Lung (tissue), 11 donors: ENCODE measurements at regions not wholly inside any gene's neighbourhood (a gene's known extent, or its start where the extent isn't known, plus 50 kb on each side); places are given as distances from the start of the nearest gene placed in this dataset.

Experiments
- ATAC-seq: fragments of 200-7000 bp; cut with Tn5 transposase; one replicate; pipeline ENCODE4 v1.9.1; 2020; ENCODE audit warnings: moderate number of reproducible peaks; ENCODE audit not compliant: insufficient read depth, low FRiP score
- DNase-seq, 3 donors: peaks; one replicate each; pipeline ENCODE4 v3.0.0-alpha.2; 2013 to 2017
- H3K27ac ChIP-seq, 2 donors: one replicate each; pipeline ENCODE4 v1.5.1; 2013; ENCODE audit warnings: mild to moderate bottlenecking in 2 of 2, moderate library complexity in 2 of 2, control low read depth in 1 of 2, inconsistent platforms in 1 of 2, low read depth in 1 of 2, low read length in 1 of 2
- H3K27me3 ChIP-seq, 3 donors: one replicate each; pipeline ENCODE4 v1.5.1; 2013; ENCODE audit warnings: low read length in 2 of 3; ENCODE audit not compliant: control insufficient read depth in 3 of 3, insufficient read depth in 3 of 3
- H3K36me3 ChIP-seq, 4 donors: one replicate each; pipeline ENCODE4 v1.5.1; 2013; ENCODE audit warnings: low read length in 4 of 4, mild to moderate bottlenecking in 1 of 4, moderate library complexity in 1 of 4; ENCODE audit not compliant: control insufficient read depth in 4 of 4, insufficient read depth in 4 of 4
- H3K4me1 ChIP-seq, 5 donors: one replicate each; pipeline ENCODE4 v1.5.1; 2013; ENCODE audit warnings: low read length in 5 of 5, mild to moderate bottlenecking in 2 of 5, moderate library complexity in 1 of 5; ENCODE audit not compliant: control insufficient read depth in 5 of 5, insufficient read depth in 5 of 5
- H3K4me3 ChIP-seq: one replicate; pipeline ENCODE4 v1.5.1; 2013; ENCODE audit warnings: mild to moderate bottlenecking, control low read depth, moderate library complexity
- H3K9ac ChIP-seq, 2 donors: one replicate each; pipeline ENCODE4 v1.5.1; 2013; ENCODE audit warnings: low read length in 2 of 2, control low read depth in 1 of 2; ENCODE audit not compliant: insufficient read depth in 1 of 2
- H3K9me3 ChIP-seq, 4 donors: one replicate each; pipeline ENCODE4 v1.5.1; 2013; ENCODE audit warnings: low read length in 3 of 4, mild to moderate bottlenecking in 1 of 4, moderate library complexity in 1 of 4; ENCODE audit not compliant: control insufficient read depth in 4 of 4, insufficient read depth in 3 of 4
- WGBS, 2 donors: extraction: QIAGEN DNeasy Blood & Tissue Kit; methylation state at CpG; one replicate each; pipeline ENCODE4 v1.1.7; 2013; 5-methylcytosine and 5-hydroxymethylcytosine counted together
- TF ChIP-seq, protein P1 (sequence below): IDR thresholded peaks from 2 replicates; pipeline ENCODE4 v1.5.1; 2012; ENCODE audit warnings: mild to moderate bottlenecking; ENCODE audit errors: control extremely low read depth, extremely low read depth
- donor health status: control.
- donor health status: control.
- donor health status: Bipolar disorder and iron deficiency.
- donor health status: healthy.
- donor health status: DM: yes; HTN: yes; CAD: no.

DNA sequence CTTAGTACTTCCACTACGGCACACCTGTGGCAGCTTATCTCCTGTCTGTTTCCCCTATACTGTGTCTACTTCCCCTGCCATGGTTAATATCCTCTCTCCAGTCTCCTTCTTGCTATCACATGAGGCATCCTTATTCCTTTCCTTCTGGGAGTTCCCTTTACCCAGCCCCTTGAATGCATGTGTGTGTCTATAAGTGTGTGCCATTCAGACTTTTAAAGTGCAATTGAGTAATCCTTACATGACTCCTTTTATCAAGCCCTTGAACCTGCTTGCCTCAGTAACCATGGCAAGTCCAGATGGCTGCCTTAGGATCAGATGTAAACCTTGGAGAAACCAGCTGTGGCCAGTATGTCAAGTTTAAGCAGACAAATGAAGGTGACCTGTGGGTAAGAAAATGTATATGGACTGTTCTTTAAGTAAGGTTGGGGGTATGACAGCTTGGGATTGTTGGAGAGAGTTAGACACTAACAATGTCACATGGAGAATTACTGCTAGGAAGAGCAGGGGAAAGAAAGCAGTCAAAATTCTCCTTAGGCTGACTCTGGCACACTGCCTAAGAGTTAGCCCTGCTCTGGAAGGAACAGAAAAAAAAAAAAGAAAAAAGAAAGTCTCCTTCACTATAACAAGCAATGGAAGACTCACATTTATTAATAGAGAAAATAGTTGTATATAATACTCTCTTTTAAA is 142.1 kb downstream of the HINT1 start:
- H3K9me3 ChIP-seq: no peaks in the 10 kb centered on the region

DNA sequence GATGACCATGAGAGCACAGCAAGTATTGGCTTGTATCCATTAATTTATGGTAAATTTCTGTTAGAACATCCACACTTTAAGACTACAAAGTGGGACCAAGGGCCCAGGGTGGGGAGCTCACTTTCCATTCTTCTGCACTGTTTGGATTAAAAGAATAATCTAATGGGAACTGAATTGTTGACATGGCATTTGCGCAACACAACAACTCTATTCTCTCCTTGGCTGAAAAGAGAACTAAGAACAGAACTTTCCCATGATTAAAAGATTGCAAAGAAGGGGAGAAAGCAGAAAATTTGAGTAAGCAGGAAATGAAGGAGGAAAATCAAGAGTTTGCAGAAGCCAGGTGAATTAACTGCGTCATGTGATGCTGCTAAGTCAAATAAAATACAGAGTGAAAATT is 143.4 kb downstream of the HINT1 start:
- no peaks in the 10 kb centered on the region for H3K36me3 ChIP-seq
- H3K4me3 ChIP-seq: no peak overlapping the region
- ATAC-seq (no peak), DNase-seq (peak in 1 of 3 donors; percentile 8)
- WGBS, 2 donors: 63 to 71% methylated on average over 2 of the region's 2 CpGs
- H3K9ac ChIP-seq: no peak overlapping the region
- no peaks in the 10 kb centered on the region for H3K27me3 ChIP-seq
- H3K9me3 ChIP-seq: no peaks in the 10 kb centered on the region
- TF ChIP-seq, protein P1, sequence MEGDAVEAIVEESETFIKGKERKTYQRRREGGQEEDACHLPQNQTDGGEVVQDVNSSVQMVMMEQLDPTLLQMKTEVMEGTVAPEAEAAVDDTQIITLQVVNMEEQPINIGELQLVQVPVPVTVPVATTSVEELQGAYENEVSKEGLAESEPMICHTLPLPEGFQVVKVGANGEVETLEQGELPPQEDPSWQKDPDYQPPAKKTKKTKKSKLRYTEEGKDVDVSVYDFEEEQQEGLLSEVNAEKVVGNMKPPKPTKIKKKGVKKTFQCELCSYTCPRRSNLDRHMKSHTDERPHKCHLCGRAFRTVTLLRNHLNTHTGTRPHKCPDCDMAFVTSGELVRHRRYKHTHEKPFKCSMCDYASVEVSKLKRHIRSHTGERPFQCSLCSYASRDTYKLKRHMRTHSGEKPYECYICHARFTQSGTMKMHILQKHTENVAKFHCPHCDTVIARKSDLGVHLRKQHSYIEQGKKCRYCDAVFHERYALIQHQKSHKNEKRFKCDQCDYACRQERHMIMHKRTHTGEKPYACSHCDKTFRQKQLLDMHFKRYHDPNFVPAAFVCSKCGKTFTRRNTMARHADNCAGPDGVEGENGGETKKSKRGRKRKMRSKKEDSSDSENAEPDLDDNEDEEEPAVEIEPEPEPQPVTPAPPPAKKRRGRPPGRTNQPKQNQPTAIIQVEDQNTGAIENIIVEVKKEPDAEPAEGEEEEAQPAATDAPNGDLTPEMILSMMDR: no peak
- no peak overlapping the region for H3K27ac ChIP-seq
- peaks cover 0 to 14% (median 8%) of the 10 kb centered on the region in 5 donors for H3K4me1 ChIP-seq

More for the DNA sequence above, 142.1 kb downstream of the HINT1 start:
- Histone ChIP-seq H3K9ac (no peak overlapping the region), H3K4me3 (no peak overlapping the region), H3K4me1 (peaks cover 0 to 14% (median 8%) of the 10 kb centered on the region in 5 donors), H3K36me3 (no peaks in the 10 kb centered on the region), H3K27me3 (no peaks in the 10 kb centered on the region), H3K27ac (no peak overlapping the region)
- TF ChIP-seq, protein P1: no peak
- DNase-seq (peak in 2 of 3 donors; percentile 61 to 78), ATAC-seq (peak; percentile 34)
- WGBS, 2 donors: 84 to 97% methylated on average over 1 of the region's 1 CpG

DNA sequence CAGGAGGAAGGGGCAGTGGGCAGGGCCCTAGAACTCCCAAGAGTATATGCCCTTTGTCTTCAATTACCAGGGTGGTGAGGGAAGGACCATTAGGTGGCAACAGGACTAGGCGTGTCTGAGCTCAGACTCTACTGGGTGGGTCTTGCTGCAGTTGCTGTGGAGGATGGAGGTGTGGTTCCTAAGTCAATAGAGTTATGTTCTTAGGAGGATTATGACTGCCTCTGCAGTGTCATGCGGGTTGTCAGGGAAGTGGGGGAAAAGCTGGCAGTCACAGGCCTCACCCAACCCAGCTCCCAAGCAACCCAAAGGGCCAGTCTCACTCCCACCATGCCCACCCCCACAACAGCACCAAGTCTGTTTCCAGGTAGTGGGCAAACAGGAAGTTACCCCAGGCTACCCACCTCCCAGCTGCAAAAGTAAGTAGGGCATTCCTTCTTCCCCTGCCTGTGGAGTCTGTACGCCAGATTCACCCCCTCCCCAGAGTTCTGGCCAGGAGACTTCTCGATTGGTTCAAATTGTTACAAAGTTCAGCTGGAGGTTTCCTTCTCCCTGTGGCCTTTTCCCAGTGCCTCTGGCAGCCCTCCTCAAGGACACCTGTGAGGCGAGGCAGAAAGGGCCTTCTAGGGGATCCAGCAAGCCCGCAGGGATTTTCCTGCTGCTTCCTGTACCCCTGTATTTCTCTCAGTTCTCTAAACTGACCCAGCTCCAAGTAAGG is 145.3 kb downstream of the HINT1 start:
- TF ChIP-seq, protein P1: no peak
- H3K9ac ChIP-seq: no peak overlapping the region
- WGBS, 2 donors: 79 to 89% methylated on average over 6 of the region's 6 CpGs

More for the DNA sequence above, 145.3 kb downstream of the HINT1 start:
- H3K27ac ChIP-seq: no peak overlapping the region
- H3K4me1 ChIP-seq: peaks cover 0 to 14% (median 8%) of the 10 kb centered on the region in 5 donors
- H3K4me3 ChIP-seq: no peak overlapping the region
- DNase-seq (no peak), ATAC-seq (no peak)
- peaks cover 0 to 2% (median 0%) of the 10 kb centered on the region in 4 donors for H3K9me3 ChIP-seq
- H3K27me3 ChIP-seq: no peaks in the 10 kb centered on the region
- no peaks in the 10 kb centered on the region for H3K36me3 ChIP-seq
